ENCODE measurements at regions not wholly inside any gene's neighbourhood (a gene's known extent, or its start where the extent isn't known, plus 50 kb on each side); places are given as distances from the start of the nearest gene placed in this dataset.

DNA sequence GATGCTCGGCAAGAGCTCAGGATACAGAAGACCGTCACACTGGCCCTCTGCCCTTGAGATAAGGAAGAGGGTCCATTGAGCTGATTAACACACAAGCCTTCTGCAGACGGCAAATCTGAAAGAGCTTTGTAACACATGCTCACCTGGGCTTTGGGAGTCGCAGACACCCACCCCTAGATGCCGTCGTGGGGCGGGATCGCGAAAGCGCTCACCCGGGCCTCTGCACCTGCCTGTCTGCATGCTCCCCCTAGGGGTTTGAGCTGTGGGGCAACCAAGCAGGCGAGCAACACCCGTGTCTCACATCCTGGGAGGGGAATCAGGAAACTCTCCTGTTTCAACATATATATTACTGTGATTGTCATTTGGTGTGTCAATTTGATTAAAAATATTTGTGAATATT lies 99.8 kb upstream of the KCNH7 start:
- H3K36me3 Mint-ChIP-seq (ENCODE audit: low read depth) = no peaks in the 10 kb centered on the region
- no peak overlapping the region for H3K4me3 Mint-ChIP-seq
- H3K27me3 Mint-ChIP-seq (ENCODE audit: low read depth) = no peaks in the 10 kb centered on the region
- H3K4me1 Mint-ChIP-seq = no peaks in the 10 kb centered on the region
- no peak overlapping the region for H3K27ac Mint-ChIP-seq
- H3K9me3 Mint-ChIP-seq = peaks cover 2% of the 10 kb centered on the region
- TF ChIP-seq, protein P1, sequence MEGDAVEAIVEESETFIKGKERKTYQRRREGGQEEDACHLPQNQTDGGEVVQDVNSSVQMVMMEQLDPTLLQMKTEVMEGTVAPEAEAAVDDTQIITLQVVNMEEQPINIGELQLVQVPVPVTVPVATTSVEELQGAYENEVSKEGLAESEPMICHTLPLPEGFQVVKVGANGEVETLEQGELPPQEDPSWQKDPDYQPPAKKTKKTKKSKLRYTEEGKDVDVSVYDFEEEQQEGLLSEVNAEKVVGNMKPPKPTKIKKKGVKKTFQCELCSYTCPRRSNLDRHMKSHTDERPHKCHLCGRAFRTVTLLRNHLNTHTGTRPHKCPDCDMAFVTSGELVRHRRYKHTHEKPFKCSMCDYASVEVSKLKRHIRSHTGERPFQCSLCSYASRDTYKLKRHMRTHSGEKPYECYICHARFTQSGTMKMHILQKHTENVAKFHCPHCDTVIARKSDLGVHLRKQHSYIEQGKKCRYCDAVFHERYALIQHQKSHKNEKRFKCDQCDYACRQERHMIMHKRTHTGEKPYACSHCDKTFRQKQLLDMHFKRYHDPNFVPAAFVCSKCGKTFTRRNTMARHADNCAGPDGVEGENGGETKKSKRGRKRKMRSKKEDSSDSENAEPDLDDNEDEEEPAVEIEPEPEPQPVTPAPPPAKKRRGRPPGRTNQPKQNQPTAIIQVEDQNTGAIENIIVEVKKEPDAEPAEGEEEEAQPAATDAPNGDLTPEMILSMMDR (IDR thresholded peaks at IDR 0.05; ENCODE audit: unreplicated experiment in 3 of 3) = no peak

DNA sequence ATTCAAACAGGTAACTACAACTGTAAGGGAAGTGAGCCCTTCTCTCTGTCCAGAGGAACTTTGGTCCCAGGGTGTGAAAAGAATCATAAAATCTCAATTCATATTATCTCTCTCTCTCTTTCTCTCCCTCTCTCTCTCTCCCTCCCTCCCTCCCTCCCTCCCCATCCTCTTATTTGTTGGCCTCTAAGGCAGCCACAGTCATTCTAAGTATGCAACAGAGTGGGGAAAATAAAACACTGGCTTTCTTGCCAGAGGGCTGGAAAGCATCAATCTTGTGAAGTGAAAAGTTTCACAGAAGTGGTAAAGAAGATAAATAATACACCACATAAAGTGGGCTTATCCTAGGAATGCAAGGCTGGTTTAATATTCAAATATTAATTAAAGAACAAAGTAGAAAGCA lies 95.6 kb upstream of the KCNH7 start:
- Mint-ChIP-seq H3K27ac (no peak overlapping the region), H3K4me3 (no peak overlapping the region), H3K27me3 (ENCODE audit: low read depth) (no peaks in the 10 kb centered on the region), H3K4me1 (no peaks in the 10 kb centered on the region), H3K9me3 (peaks cover 2% of the 10 kb centered on the region), H3K36me3 (ENCODE audit: low read depth) (no peaks in the 10 kb centered on the region)
- TF ChIP-seq, protein P1 (IDR thresholded peaks at IDR 0.05; ENCODE audit: unreplicated experiment in 3 of 3) = no peak

DNA sequence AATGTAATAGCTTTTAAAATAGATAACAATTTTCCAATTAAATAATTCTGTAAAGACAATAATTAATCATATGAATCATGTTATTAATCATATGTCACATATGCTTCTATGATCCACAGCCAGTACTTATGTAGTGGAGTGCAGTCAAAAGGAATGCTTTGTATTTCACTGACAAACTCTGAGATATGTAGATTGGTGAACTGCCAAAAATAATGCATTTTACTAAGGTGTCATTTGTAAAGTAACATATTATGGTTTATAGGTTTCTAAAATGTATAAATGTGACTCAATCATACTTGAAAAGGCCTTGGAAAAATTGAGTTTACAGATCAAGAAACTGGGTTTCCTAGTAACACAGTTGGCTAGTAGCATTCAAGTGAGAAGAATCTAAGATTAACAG lies 93.8 kb upstream of the KCNH7 start:
- peaks cover 2% of the 10 kb centered on the region for H3K9me3 Mint-ChIP-seq
- H3K4me3 Mint-ChIP-seq = no peak overlapping the region
- no peaks in the 10 kb centered on the region for H3K36me3 Mint-ChIP-seq (ENCODE audit: low read depth)
- no peak overlapping the region for H3K27ac Mint-ChIP-seq
- H3K27me3 Mint-ChIP-seq (ENCODE audit: low read depth) = no peaks in the 10 kb centered on the region
- TF ChIP-seq, protein P1 (IDR thresholded peaks at IDR 0.05; ENCODE audit: unreplicated experiment in 3 of 3) = no peak
- H3K4me1 Mint-ChIP-seq = no peaks in the 10 kb centered on the region

DNA sequence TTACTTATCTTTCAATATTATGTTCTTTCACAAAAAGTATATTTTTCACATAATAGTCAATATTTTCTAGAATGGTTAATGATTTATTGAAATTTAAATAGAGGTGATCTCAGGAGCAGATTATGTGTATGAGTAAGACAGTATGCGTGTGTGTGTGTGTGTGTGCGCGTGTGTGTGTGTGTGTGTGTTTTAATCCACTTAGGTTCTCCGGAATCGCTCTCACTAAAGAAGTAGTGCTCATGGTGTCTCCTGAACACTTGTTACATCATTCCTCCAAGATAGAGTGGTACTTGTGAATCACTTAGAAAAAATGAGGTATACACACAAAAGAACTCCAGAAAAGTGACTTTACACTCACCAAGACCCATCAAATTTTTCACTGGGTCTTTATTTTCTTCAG lies 91.0 kb upstream of the KCNH7 start:
- H3K27me3 Mint-ChIP-seq (ENCODE audit: low read depth) = no peaks in the 10 kb centered on the region
- H3K27ac Mint-ChIP-seq = no peak overlapping the region
- no peak overlapping the region for H3K4me3 Mint-ChIP-seq
- TF ChIP-seq, protein P1 (IDR thresholded peaks at IDR 0.05; ENCODE audit: unreplicated experiment in 3 of 3) = no peak
- no peaks in the 10 kb centered on the region for H3K36me3 Mint-ChIP-seq (ENCODE audit: low read depth)
- H3K9me3 Mint-ChIP-seq = peaks cover 2% of the 10 kb centered on the region
- no peaks in the 10 kb centered on the region for H3K4me1 Mint-ChIP-seq

DNA sequence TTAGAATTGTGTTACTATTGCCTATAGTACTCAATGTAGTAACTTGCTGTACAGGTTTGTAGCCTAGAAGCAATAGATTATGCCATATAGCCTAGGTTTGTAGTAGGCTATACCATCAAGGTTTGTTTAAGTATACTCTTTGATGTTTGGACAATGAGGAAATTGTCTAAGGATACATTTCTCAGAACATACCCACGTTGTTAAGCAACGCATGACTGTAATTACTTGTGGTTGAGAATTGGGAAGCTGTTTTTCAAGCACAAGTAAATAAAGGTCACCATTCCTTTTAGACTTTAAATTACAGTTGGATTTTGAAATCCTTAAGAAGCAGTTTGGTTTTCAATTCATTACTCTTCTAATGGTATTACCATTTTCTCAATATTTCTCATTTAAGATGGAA lies 89.8 kb upstream of the KCNH7 start:
- Mint-ChIP-seq H3K4me3 (no peak overlapping the region), H3K9me3 (no peaks in the 10 kb centered on the region), H3K4me1 (no peaks in the 10 kb centered on the region), H3K27me3 (ENCODE audit: low read depth) (no peaks in the 10 kb centered on the region), H3K36me3 (ENCODE audit: low read depth) (no peaks in the 10 kb centered on the region), H3K27ac (no peak overlapping the region)
- TF ChIP-seq, protein P1 (IDR thresholded peaks at IDR 0.05; ENCODE audit: unreplicated experiment in 3 of 3) = no peak

DNA sequence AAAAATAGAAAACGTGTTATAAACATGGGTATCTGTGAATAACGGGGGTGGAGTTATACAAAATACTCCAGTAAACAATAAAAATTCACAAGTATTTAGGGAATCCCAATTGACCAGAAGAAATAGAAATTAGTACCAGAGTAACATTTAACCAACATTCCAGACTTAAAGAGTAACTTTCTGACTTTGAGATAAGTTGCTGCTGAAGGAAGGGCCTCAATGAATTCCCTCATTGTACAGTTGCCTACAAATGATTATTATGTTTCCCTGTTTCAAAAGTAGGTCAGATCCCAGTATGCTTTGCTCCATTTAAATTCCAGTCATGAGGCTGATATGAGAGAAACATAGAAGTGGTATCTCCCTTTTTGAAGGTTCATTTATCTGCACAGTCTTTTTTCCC lies 88.3 kb upstream of the KCNH7 start:
- Mint-ChIP-seq H3K27ac (no peak overlapping the region), H3K36me3 (ENCODE audit: low read depth) (no peaks in the 10 kb centered on the region), H3K27me3 (ENCODE audit: low read depth) (no peaks in the 10 kb centered on the region), H3K4me3 (no peak overlapping the region), H3K9me3 (no peaks in the 10 kb centered on the region), H3K4me1 (no peaks in the 10 kb centered on the region)
- TF ChIP-seq, protein P1 (IDR thresholded peaks at IDR 0.05; ENCODE audit: unreplicated experiment in 3 of 3) = no peak

Data from nephron (organoid).